ENCODE measurements at regions not wholly inside any gene's neighbourhood (a gene's known extent, or its start where the extent isn't known, plus 50 kb on each side); places are given as distances from the start of the nearest gene placed in this dataset.

DNA sequence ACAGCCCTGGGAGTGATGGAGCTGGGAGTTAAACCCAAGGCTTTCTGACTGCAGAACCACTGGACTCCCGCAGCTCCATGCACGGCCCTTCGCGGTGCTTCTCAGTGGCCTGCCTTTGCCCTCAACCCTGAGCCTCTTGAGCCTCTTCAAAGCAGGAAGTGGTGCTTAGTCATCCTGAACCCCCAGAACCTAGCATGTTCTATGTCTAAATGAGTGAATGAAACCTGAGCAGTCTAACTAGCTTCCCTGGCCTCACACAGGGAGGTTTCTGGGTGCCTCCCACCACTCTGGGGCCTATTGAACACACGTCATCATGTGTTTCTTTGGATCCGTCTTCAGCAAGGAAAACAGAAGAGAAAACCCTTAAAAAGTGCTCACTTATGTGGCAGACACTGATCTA lies 117.9 kb upstream of the SFSWAP start:
- H3K27me3 ChIP-seq = no peaks in the 10 kb centered on the region
- no peak overlapping the region for H3K4me3 ChIP-seq
- peaks cover 0 to 26% (median 0%) of the 10 kb centered on the region in 12 donors for H3K4me1 ChIP-seq
- DNase-seq (no peak), ATAC-seq (no peak)
- H3K36me3 ChIP-seq = no peaks in the 10 kb centered on the region
- intact Hi-C loops (cut with DNase I) = no loop called here
- WGBS, 4 donors = 65 to 82% (median 71%) methylated on average over 6 of the region's 6 CpGs
- TF ChIP-seq, protein P1, sequence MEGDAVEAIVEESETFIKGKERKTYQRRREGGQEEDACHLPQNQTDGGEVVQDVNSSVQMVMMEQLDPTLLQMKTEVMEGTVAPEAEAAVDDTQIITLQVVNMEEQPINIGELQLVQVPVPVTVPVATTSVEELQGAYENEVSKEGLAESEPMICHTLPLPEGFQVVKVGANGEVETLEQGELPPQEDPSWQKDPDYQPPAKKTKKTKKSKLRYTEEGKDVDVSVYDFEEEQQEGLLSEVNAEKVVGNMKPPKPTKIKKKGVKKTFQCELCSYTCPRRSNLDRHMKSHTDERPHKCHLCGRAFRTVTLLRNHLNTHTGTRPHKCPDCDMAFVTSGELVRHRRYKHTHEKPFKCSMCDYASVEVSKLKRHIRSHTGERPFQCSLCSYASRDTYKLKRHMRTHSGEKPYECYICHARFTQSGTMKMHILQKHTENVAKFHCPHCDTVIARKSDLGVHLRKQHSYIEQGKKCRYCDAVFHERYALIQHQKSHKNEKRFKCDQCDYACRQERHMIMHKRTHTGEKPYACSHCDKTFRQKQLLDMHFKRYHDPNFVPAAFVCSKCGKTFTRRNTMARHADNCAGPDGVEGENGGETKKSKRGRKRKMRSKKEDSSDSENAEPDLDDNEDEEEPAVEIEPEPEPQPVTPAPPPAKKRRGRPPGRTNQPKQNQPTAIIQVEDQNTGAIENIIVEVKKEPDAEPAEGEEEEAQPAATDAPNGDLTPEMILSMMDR (IDR thresholded peaks at IDR 0.05) = no peak
- no peaks in the 10 kb centered on the region for H3K9me3 ChIP-seq
- H3K27ac ChIP-seq = no peak overlapping the region

DNA sequence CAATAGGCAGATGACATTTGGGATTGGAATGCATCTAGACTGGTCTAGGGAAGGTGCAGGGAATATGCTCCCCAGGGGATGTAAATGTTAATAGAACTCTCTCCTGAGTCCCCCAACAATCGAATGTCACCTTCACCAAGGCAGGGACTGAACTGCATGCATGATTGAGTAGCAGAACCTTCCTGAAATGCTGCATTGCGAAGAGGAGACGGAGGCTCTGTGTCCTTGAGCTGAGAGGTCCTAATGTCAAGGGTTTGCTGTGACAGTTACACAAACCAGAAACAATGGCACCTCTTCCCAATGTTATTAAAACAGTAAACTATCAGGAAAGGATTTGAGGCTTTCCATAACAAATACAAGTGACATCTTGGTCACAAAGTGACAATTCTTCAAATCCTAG lies 117.5 kb upstream of the SFSWAP start:
- DNase-seq (no peak), ATAC-seq (no peak)
- intact Hi-C loops (cut with DNase I) = no loop called here
- 35 to 51% (median 38%) methylated on average over 3 of the region's 3 CpGs for WGBS, 4 donors
- no peak for TF ChIP-seq POLR2A (IDR thresholded peaks at IDR 0.05)
- TF ChIP-seq, protein P1 (IDR thresholded peaks at IDR 0.05) = no peak
- Histone ChIP-seq H3K4me3 (no peak overlapping the region), H3K4me1 (peaks cover 0 to 26% (median 0%) of the 10 kb centered on the region in 12 donors), H3K36me3 (no peaks in the 10 kb centered on the region), H3K9me3 (no peaks in the 10 kb centered on the region), H3K27me3 (no peaks in the 10 kb centered on the region), H3K27ac (no peak overlapping the region)

DNA sequence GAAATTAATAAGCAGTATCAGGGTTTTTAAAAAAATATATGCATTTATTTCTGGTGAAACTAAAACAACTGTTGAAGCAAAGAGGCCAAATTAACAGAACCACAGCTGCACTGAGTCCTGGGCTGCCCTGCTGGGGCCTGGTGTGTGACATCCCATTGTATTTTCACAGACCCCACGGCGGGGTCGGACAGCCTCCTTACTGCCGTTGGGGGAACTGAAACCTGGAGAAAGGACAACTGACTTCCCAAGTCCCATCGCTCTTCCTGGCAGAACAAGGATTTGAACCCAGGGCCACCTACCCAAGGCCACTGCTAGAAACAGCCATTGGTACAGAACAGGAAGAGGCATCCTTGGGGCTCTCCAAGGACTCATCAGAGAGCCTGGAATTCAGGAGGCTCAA lies 114.8 kb upstream of the SFSWAP start:
- no peak for TF ChIP-seq POLR2A (IDR thresholded peaks at IDR 0.05)
- TF ChIP-seq, protein P1 (IDR thresholded peaks at IDR 0.05) = no peak
- 85 to 90% (median 87%) methylated on average over 5 of the region's 5 CpGs for WGBS, 4 donors
- no peak for DNase-seq
- no peak for ATAC-seq
- Histone ChIP-seq H3K9me3 (no peaks in the 10 kb centered on the region), H3K27me3 (peaks cover 0 to 2% (median 0%) of the 10 kb centered on the region in 9 donors), H3K4me1 (peaks cover 0 to 11% (median 0%) of the 10 kb centered on the region in 12 donors), H3K4me3 (no peak overlapping the region), H3K36me3 (no peaks in the 10 kb centered on the region), H3K27ac (no peak overlapping the region)
- intact Hi-C loops (cut with DNase I) = no loop called here

DNA sequence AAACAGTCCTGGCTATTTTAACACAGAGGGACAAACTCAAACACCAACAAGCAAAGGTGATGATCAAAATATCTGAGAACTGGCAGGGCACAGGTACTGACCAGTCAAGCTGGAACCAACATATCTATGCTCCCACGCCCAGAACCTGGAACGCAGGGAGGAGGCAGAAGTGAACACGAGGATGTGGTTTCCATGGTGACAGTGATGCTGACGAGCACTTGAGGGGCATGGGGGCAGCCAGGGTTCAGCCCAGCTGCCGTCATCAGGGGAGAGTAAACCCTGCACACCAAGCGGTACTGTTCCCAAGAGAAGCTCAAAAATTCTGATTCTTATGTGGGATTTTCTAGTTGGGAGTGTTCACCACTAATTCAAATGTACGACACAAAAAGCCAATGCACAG lies 113.6 kb upstream of the SFSWAP start:
- Histone ChIP-seq H3K27ac (no peak overlapping the region), H3K27me3 (peaks cover 0 to 7% (median 0%) of the 10 kb centered on the region in 9 donors), H3K4me3 (no peak overlapping the region), H3K9me3 (no peaks in the 10 kb centered on the region), H3K4me1 (peaks cover 0 to 11% (median 0%) of the 10 kb centered on the region in 12 donors), H3K36me3 (no peaks in the 10 kb centered on the region)
- DNase-seq (no peak), ATAC-seq (no peak)
- TF ChIP-seq, protein P1 (IDR thresholded peaks at IDR 0.05) = no peak
- no peak for TF ChIP-seq POLR2A (IDR thresholded peaks at IDR 0.05)
- intact Hi-C loops (cut with DNase I) = no loop called here
- 56 to 67% (median 63%) methylated on average over 7 of the region's 7 CpGs for WGBS, 4 donors
